Keratinocyte (primary cell): ENCODE measurements at regions not wholly inside any gene's neighbourhood (a gene's known extent, or its start where the extent isn't known, plus 50 kb on each side); places are given as distances from the start of the nearest gene placed in this dataset.

Experiments used
- DNase-seq: peaks from one replicate; pipeline ENCODE4 v3.0.0-alpha.2; 2011; ENCODE audit warnings: low read depth, missing footprints, low spot score
- FAIRE-seq: peaks from 2 replicates; lab custom pipeline; 2011; peaks lifted over from hg19 to GRCh38; lab: Jason Lieb, UNC
- H2AFZ ChIP-seq: 2 replicates; pipeline ENCODE4 v1.6.0; 2012; ENCODE audit warnings: low read length, control low read depth, inconsistent platforms; ENCODE audit not compliant: control insufficient read depth
- H3K27ac ChIP-seq: 2 replicates; pipeline ENCODE4 v1.5.1; 2011; ENCODE audit warnings: low read length; ENCODE audit not compliant: control insufficient read depth, insufficient read depth
- H3K27me3 ChIP-seq: 3 replicates; pipeline ENCODE4 v1.6.0; 2011; ENCODE audit warnings: low read length; ENCODE audit not compliant: control insufficient read depth, insufficient read depth; ENCODE audit errors: extremely low read depth
- H3K36me3 ChIP-seq, 2 experiments: 2 replicates in 1 of 2; 3 replicates in 1 of 2; pipeline ENCODE4 v1.5.1; 2011; ENCODE audit warnings: low read length in 2 of 2, mild to moderate bottlenecking in 1 of 2; ENCODE audit not compliant: control insufficient read depth in 2 of 2, insufficient read depth in 2 of 2; ENCODE audit errors: extremely low read depth in 1 of 2
- H3K4me1 ChIP-seq: 3 replicates; pipeline ENCODE4 v1.5.1; 2011; ENCODE audit warnings: low read length; ENCODE audit not compliant: control insufficient read depth, insufficient read depth; ENCODE audit errors: extremely low read depth
- H3K4me2 ChIP-seq: 3 replicates; pipeline ENCODE4 v1.6.0; 2011; ENCODE audit warnings: low read depth, low read length; ENCODE audit not compliant: control insufficient read depth, insufficient read depth; ENCODE audit errors: extremely low read depth
- H3K4me3 ChIP-seq, 3 experiments: fragments of 200-600 bp in 1 of 3; sonication (generic) in 1 of 3; 2 replicates in 2 of 3; 3 replicates in 1 of 3; pipeline ENCODE4 v1.5.1; 2011 to 2016; ENCODE audit warnings: low read length in 3 of 3, mild to moderate bottlenecking in 3 of 3, control low read depth in 2 of 3, inconsistent platforms in 1 of 3, low read depth in 1 of 3, mixed read lengths in 1 of 3, mixed run types in 1 of 3, moderate library complexity in 1 of 3; ENCODE audit not compliant: control insufficient read depth in 2 of 3, insufficient read depth in 2 of 3; ENCODE audit errors: extremely low read depth in 1 of 3
- H3K79me2 ChIP-seq: 2 replicates; pipeline ENCODE4 v1.6.0; 2012; ENCODE audit warnings: low read length; ENCODE audit not compliant: control insufficient read depth, insufficient read depth
- H3K9ac ChIP-seq: 3 replicates; pipeline ENCODE4 v1.6.0; 2011; ENCODE audit warnings: low read length; ENCODE audit not compliant: control insufficient read depth, insufficient read depth; ENCODE audit errors: extremely low read depth
- H3K9me1 ChIP-seq: 3 replicates; pipeline ENCODE4 v1.6.0; 2011; ENCODE audit warnings: low read length; ENCODE audit not compliant: control insufficient read depth, insufficient read depth; ENCODE audit errors: extremely low read depth
- H3K9me3 ChIP-seq: 2 replicates; pipeline ENCODE4 v1.5.1; 2012; ENCODE audit warnings: low read depth, low read length; ENCODE audit not compliant: control insufficient read depth
- H4K20me1 ChIP-seq: 3 replicates; pipeline ENCODE4 v1.6.0; 2011; ENCODE audit warnings: low read length; ENCODE audit not compliant: control insufficient read depth, insufficient read depth; ENCODE audit errors: extremely low read depth
- EZH2 ChIP-seq: IDR thresholded peaks from one replicate; pipeline ENCODE4 v1.6.1; 2012; ENCODE audit warnings: inconsistent platforms, mild to moderate bottlenecking, low read length, moderate library complexity
- dilution Hi-C: fragments of 300-500 bp; cut with MboI; formaldehyde crosslinking; loops from one replicate; pipeline ENCODE4 v1.7.0; 2020; ENCODE audit warnings: low sequenced_read_pairs; ENCODE audit not compliant: extremely low pct_ligation_motif_present
- TF ChIP-seq, protein P1 (sequence below), 3 experiments: IDR thresholded peaks in 1 of 3; conservative IDR thresholded peaks in 1 of 3; optimal IDR thresholded peaks in 1 of 3; 2 replicates in 2 of 3; 3 replicates in 1 of 3; pipeline versions ENCODE3 to v1.5.1; 2011; ENCODE audit warnings: low read length in 3 of 3, mild to moderate bottlenecking in 3 of 3, moderate library complexity in 2 of 3, control low read depth in 1 of 3, inconsistent platforms in 1 of 3; ENCODE audit not compliant: insufficient read depth in 2 of 3; ENCODE audit errors: extremely low read depth in 1 of 3

GRCh38 chr12:19627719-19628118 lies 188.4 kb downstream of the AEBP2 start:
- Histone ChIP-seq H3K79me2 (no peaks in the 10 kb centered on the region), H2AFZ (no peak overlapping the region), H4K20me1 (no peaks in the 10 kb centered on the region), H3K27me3 (no peaks in the 10 kb centered on the region), H3K4me2 (no peak overlapping the region), H3K9me3 (no peaks in the 10 kb centered on the region), H3K4me1 (no peaks in the 10 kb centered on the region), H3K36me3 (no peaks in the 10 kb centered on the region), H3K9me1 (no peaks in the 10 kb centered on the region), H3K9ac (no peak overlapping the region), H3K4me3 (no peak overlapping the region), H3K27ac (no peak overlapping the region)
- no peak for TF ChIP-seq EZH2
- TF ChIP-seq, protein P1, sequence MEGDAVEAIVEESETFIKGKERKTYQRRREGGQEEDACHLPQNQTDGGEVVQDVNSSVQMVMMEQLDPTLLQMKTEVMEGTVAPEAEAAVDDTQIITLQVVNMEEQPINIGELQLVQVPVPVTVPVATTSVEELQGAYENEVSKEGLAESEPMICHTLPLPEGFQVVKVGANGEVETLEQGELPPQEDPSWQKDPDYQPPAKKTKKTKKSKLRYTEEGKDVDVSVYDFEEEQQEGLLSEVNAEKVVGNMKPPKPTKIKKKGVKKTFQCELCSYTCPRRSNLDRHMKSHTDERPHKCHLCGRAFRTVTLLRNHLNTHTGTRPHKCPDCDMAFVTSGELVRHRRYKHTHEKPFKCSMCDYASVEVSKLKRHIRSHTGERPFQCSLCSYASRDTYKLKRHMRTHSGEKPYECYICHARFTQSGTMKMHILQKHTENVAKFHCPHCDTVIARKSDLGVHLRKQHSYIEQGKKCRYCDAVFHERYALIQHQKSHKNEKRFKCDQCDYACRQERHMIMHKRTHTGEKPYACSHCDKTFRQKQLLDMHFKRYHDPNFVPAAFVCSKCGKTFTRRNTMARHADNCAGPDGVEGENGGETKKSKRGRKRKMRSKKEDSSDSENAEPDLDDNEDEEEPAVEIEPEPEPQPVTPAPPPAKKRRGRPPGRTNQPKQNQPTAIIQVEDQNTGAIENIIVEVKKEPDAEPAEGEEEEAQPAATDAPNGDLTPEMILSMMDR (optimal IDR thresholded peaks at IDR 0.05 in 1 of 3, IDR thresholded peaks at IDR 0.05 in 1 of 3, conservative IDR thresholded peaks at IDR 0.05 in 1 of 3; ENCODE audit: extremely low read depth in 1 of 3, insufficient read depth in 2 of 3, low read length in 3 of 3) = no peak
- FAIRE-seq (no peak), DNase-seq (no peak)
- dilution Hi-C loops = no loop called here

- FAIRE-seq (no peak), DNase-seq (no peak)
- Histone ChIP-seq H3K27ac (no peak overlapping the region), H3K79me2 (no peaks in the 10 kb centered on the region), H3K9ac (no peak overlapping the region), H3K27me3 (no peaks in the 10 kb centered on the region), H3K9me3 (no peaks in the 10 kb centered on the region), H4K20me1 (no peaks in the 10 kb centered on the region), H3K4me1 (no peaks in the 10 kb centered on the region), H3K9me1 (no peaks in the 10 kb centered on the region), H3K4me3 (no peak overlapping the region), H3K36me3 (no peaks in the 10 kb centered on the region), H2AFZ (no peak overlapping the region), H3K4me2 (no peak overlapping the region)
- TF ChIP-seq, protein P1 (optimal IDR thresholded peaks at IDR 0.05 in 1 of 3, IDR thresholded peaks at IDR 0.05 in 1 of 3, conservative IDR thresholded peaks at IDR 0.05 in 1 of 3; ENCODE audit: extremely low read depth in 1 of 3, insufficient read depth in 2 of 3, low read length in 3 of 3) = no peak
- dilution Hi-C loops = no loop called here
These were observed 191.2 kb downstream of the AEBP2 start for GRCh38 chr12:19630536-19630935.
